ENCODE measurements at regions not wholly inside any gene's neighbourhood (a gene's known extent, or its start where the extent isn't known, plus 50 kb on each side); places are given as distances from the start of the nearest gene placed in this dataset.
"Not testable (repeated sequence)": the region's sequence is repeated elsewhere in the genome, so short reads cannot be mapped to it uniquely, and the experiment has no call there.

GRCh38 chr20:23299673-23300050 is 50.9 kb upstream of the NXT1 start:
- DNase-seq (ENCODE audit: low read depth) = no peak

DNA sequence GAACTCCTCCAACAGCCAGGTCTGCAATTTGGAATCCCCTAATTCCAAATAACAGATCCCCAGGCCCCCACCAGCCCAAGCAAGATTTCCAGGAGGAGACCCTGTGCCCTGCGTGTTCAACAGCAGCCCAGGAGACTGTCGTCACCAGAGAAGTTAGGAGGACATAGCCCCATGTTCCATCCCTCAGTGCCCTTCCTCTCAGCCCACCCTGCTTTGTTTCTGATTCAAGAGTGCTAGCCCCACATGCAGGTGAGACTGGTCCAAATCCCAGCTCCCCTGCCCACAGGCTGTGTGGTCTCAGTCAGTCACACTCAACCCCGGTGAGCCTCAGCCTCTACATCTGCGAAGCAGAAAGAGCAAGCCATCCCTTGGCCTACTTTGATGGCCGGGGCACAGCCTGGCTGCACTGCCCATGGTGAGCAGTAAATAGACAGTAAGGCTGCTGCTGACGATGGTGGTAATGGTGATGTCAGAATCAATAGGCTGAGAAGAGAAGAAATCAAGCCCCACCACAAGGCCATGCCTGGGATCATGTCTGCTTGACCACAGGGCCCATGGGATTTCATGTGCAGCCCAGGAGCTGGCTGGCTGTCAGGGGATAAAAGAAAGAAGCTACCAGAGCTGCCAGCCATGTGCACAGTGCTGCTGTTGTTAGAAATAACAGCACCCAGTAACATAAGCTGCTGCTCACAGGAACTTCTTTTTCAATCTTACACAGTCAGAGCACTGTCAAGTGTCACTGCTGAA is 51.5 kb upstream of the NXT1 start:
- peak; percentile 61 for DNase-seq (ENCODE audit: low read depth)

DNA sequence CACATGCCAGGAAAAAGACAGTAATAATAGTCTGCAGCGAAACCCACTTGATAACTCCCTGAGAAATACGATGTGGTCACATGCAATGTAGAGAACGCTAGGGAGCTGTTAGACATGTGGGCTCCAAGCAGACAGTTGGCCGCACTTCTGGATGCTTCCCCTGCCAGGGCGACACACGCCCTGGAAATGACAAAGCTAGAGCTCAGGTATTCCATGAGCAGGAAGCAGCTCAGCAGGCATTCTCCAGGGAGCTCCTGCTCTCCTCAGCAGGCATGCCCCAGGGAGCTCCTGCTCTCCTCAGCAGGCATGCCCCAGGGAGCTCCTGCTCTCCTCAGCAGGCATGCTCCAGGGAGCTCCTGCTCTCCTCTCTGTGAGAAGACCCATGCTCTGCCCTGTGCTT is 52.4 kb upstream of the NXT1 start:
- no peak for DNase-seq (ENCODE audit: low read depth)

DNA sequence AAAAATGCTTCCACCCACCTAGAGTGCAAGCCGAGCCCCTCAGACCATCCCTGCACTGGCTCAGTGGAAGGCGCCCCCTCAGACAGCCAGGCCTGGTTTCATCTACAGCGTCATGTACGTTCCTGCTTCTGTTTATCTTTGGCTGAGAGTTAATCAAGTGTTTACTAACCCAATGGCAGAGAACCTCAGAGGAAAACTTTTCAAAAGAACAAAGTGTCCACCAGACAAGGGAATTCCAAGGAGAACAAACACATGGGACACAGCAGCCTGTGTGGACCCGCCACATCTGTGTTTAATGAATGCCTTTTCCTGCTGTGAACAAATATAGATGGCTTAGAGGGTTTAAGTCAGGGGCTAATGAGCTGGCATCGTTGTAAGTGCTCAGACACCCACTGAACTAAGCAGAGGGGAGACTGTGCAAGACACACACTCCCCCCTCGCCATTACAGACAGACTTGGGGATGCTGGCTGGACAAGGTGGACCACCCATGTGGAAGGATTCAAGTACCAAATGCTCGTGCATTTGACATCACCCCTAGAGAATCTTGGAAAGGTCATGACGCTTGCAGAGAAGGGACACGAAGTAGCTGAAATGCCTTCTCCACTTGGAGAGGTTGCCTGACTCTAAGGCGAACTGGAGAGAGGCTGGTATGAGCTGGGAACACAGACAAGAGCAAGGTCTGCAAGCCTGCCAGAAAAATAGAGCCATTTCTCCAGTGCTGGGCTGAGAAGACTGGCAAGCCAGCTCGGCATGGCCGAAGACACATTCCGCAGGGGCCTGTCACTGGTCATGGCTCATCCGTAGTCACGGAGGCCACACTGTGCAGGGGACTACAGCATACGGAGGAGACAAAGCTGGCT is 53.5 kb upstream of the NXT1 start:
- no peak for DNase-seq (ENCODE audit: low read depth)

DNA sequence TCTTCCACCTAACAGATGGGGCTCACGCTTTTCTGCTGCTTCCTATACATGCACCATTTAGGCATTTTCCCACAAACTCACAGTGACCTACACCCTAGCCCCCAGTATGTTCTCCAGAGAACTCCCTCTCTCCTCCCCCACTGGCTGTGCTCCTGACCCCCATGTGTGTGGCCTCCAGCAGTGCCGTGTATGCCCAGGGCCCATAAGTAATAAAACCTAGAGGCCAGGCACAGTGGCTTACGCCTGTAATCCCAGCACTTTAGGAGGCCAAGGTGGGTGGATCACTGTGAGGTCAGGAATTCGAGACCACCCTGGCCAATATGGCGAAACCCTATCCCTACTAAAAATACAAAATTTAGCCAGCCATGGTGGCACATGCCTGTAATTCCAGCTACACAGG is 54.7 kb upstream of the NXT1 start:
- no peak for DNase-seq (ENCODE audit: low read depth)

GRCh38 chr20:23294671-23295070 is 55.9 kb upstream of the NXT1 start:
- DNase-seq (ENCODE audit: low read depth) = no peak

GRCh38 chr20:23294166-23294565 is 56.4 kb upstream of the NXT1 start:
- DNase-seq (ENCODE audit: low read depth) = no peak

DNA sequence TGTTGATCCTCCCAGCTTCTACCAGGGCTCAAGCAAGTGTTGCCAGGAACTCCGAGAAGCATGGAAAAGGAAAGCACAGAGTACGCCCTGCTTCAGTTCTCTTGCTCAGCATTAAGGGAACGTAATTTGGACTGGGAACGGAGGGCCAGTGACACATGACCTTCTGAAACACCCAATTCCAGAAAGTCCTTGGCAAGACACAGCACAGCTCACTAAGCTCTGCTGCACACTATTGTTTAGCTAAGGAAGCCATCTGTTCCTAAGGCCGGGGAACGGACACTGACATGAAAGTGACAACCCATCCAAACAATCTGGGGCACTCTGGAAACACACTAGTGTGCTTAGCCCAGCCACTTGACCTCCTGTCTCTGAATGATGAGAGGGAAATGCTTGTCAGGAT is 56.9 kb upstream of the NXT1 start:
- no peak for DNase-seq (ENCODE audit: low read depth)

DNA sequence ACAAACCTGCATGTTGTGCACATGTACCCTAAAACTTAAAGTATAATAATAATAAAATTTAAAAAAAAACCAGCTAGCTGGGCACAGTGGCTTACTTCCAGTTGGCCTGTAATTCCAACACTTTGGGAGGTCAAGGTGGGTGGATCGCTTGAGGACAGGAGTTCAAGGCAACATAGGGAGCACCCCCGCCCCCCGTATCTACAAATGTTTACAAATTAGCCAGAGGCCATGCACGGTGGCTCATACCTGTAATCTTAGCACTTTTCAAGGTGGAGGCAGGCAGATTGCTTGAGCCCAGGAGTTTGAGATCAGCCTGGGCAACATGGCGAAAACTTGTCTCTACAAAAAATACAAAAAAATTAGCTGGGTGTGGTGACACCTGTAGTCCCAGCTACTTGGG is 58.3 kb upstream of the NXT1 start:
- not testable (repeated sequence) for DNase-seq (ENCODE audit: low read depth)

- DNase-seq (ENCODE audit: low read depth) = no peak
Observed at GRCh38 chr20:23291575-23292240, 58.9 kb upstream of the NXT1 start.

- no peak for DNase-seq (ENCODE audit: low read depth)
Observed at GRCh38 chr20:23290761-23291574, 59.6 kb upstream of the NXT1 start.

GRCh38 chr20:23289724-23290395 is 60.7 kb upstream of the NXT1 start:
- DNase-seq (ENCODE audit: low read depth) = no peak

DNA sequence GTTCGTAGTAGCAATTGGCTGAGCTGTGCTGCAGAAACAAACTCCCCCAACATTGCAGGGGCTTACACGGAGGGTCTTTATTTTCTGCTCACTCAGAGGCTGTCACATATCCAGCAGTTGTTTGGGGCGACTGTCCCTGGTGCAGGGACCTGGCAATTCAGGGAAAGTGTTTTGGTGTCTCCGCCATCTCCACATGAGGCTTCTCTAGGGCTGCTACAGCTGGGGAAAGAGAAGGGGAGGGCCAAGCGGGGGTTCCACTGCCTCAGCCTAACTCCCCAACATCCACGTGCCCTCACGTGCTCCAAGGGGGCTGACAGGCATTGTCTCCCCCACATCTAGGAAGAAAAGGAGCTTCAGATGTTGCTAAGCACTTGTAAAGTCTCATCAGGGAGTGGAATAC is 61.3 kb upstream of the NXT1 start:
- DNase-seq (ENCODE audit: low read depth) = no peak

DNA sequence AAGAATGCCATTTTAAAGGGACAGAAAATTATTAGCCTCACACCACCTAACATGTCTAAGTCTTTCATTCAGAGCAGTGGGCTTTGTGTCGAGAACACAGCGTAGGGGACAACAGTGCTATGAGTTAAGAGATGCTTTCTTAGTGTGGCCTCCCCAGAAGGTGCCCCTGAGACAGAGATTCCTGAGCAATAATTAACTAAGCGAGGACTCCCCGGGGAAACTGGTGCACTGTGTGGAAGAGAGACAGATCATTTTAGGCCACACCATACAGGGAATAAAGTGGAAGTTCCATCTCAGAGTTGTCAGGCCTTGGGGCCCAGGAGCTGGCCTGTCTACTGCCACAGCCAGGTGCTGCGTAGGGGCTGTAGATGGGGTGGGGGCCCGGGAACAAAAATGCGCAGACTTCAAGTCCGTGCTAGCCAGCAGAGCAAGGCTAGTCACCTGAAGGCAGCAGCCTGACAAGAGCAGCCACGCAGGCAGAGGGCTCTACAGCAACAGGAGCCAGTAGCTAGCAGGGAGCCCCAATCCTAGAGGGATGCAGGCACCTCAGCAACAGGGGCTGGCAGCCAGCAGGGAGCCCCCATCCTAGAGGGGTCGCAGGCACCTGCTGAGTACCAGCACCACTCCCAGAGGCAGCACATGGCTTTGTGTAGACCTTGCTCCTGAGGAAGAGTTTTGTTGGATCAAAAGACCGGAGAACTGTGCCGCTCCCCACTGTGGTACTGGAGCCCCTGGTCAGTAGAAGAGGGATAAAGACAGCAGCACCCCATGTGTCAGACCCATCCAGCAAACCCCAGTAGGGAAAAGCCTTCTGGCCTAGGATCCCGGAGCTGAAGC is 63.0 kb upstream of the NXT1 start:
- DNase-seq (ENCODE audit: low read depth) = no peak

DNA sequence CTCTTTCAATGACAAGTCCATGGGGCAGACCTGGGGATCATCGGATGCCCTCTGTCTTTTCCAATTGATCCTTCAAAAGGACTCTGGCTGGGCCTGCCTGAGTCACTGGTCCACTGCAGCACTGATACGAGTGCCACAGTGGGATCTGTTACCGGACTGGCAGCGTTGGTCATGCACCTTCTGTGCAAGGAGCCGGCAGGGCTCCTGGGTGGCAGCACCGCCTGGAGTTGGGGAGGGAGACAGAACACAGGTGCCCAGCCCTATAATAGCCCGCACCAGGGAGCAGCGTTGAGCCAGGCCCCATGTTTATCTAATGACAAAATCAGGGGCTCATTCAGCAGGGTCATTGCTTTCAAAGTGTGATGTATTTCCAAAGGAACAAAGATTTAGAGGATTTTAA is 64.2 kb upstream of the NXT1 start:
- no peak for DNase-seq (ENCODE audit: low read depth)

- no peak for DNase-seq (ENCODE audit: low read depth)
Observed at GRCh38 chr20:23285536-23285935, 65.1 kb upstream of the NXT1 start.

DNA sequence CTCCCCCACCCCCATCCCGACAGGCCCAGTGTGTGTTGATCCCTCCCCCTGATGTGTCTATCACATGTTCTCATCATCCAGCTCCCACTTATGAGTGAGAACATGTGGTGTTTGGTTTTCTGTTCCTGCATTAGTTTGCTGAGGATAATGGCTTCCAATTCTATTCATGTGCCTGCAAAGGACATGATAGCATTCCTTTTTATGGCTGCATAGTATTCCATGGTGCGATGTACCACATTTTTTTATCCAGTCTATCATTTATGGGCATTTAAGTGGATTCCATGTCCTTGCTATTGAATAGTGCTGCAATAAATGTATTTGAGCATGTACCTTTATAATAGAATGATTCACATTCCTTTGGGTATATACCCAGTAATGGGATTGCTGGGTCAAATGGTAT is 66.6 kb upstream of the NXT1 start:
- DNase-seq (ENCODE audit: low read depth) = no peak

DNA sequence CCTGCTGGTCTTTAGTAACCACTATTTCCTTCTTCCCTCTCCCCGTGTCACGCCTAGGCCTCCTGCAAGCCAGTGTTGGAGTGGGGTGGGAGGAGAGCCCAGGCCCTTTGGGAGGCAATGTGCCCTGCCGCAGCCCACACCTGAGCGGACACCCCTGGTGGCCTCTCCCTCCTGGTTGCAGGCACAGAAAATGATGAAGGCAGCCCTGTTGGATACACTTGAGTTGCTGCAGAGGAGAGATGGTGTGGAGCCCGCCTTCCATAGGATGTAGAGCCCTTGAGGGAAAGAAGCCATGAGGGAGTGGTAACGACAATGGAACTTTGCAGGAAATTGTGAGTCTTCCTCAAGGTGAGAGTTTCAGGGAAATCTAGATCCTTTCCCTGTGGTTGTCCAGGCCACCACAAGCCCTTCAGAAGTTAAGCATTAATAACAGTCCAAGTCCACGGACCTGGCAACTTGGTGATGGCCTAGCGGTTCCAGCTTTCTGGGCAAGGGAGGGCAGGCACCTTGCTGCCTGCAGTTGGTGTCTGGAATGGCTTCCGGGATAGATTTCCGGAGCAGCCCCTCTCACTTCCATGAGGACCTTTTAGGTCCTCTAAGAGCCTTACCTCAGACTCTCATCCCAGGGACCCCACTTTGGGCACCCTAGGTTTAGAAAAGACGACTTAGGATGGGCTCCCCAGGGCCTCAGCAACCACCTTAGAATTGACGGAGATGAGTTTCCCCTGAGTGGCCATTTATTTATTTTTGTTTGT is 67.3 kb upstream of the NXT1 start:
- no peak for DNase-seq (ENCODE audit: low read depth)

DNA sequence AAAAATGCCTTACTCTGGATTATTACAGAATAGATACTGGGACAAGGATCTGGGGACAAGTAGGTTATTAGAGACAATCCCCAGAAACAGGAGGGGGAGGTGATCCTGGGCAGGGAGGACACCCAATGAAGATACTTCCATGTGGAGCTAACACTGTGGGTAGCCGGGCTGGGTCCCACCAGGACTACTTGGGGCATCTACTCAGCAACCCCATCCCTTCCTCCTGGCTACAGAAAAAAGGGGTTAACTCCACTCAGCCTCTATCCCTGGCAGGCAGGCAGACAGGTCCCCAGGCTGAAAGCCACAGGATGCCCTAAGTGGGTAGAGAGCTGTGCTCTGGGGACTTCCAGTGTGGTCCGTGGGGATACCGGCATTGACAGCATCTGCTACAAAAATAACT is 68.0 kb upstream of the NXT1 start:
- DNase-seq (ENCODE audit: low read depth) = no peak

GRCh38 chr20:23282111-23282510 is 68.5 kb upstream of the NXT1 start:
- DNase-seq (ENCODE audit: low read depth) = no peak

All from LHCN-M2 (cell line).